ENCODE measurements at regions not wholly inside any gene's neighbourhood (a gene's known extent, or its start where the extent isn't known, plus 50 kb on each side); places are given as distances from the start of the nearest gene placed in this dataset.

DNA sequence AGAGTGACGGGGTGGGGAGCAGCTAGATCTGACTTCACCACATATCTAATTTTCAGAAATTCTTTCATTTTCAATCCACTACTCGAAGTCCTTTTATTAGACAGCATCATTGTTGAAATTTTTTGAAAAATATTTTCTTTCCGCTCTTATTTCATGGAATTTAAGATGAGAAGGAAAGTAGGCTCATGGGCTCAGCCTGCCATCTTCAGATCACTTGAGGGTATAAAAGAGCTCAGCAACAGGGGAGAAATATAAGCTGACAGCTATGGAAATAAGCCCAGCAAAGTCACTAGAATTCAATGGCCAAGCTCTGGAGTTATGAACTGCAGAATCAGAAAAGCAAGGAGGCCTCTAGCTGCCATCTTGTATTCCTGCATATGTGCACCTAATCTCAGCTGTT is 389.1 kb downstream of the XPNPEP1 start:
- 100% methylated on average over 1 of the region's 3 CpGs for WGBS (ENCODE audit: insufficient coverage)
- H2AFZ ChIP-seq (ENCODE audit: insufficient read depth, low read depth, low read length, poor library complexity, severe bottlenecking): no peak overlapping the region
- no peaks in the 10 kb centered on the region for H4K20me1 ChIP-seq (ENCODE audit: control insufficient read depth, insufficient read depth, low read length, poor library complexity, severe bottlenecking)
- TF ChIP-seq, protein P1, sequence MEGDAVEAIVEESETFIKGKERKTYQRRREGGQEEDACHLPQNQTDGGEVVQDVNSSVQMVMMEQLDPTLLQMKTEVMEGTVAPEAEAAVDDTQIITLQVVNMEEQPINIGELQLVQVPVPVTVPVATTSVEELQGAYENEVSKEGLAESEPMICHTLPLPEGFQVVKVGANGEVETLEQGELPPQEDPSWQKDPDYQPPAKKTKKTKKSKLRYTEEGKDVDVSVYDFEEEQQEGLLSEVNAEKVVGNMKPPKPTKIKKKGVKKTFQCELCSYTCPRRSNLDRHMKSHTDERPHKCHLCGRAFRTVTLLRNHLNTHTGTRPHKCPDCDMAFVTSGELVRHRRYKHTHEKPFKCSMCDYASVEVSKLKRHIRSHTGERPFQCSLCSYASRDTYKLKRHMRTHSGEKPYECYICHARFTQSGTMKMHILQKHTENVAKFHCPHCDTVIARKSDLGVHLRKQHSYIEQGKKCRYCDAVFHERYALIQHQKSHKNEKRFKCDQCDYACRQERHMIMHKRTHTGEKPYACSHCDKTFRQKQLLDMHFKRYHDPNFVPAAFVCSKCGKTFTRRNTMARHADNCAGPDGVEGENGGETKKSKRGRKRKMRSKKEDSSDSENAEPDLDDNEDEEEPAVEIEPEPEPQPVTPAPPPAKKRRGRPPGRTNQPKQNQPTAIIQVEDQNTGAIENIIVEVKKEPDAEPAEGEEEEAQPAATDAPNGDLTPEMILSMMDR (IDR thresholded peaks at IDR 0.05): no peak
- no peak for TF ChIP-seq EZH2 (IDR thresholded peaks at IDR 0.05; ENCODE audit: borderline replicate concordance, insufficient read depth, low read depth, low read length, poor library complexity, severe bottlenecking)
- no peak overlapping the region for H3K27ac Mint-ChIP-seq
- H3K9ac ChIP-seq (ENCODE audit: low read length): no peak overlapping the region
- H3K27ac ChIP-seq (ENCODE audit: low read length in 2 of 2): no peak overlapping the region
- ChIA-PET POLR2A (no interaction called here), CTCF (no interaction called here)
- no peaks in the 10 kb centered on the region for H3K79me2 ChIP-seq (ENCODE audit: control insufficient read depth, insufficient read depth, low read length)
- intact Hi-C loops (cut with micrococcal nuclease): no loop called here
- H3K4me3 ChIP-seq (ENCODE audit: control extremely low read depth in 1 of 5, extremely low read depth in 1 of 5, insufficient read depth in 1 of 5, low read depth in 2 of 5, low read length in 4 of 5): no peak overlapping the region
- ATAC-seq (ENCODE audit: low read depth): no peak
- H3K36me3 ChIP-seq (replicated peaks in 1 of 2; ENCODE audit: control extremely low read depth in 1 of 2, control insufficient read depth in 1 of 2, extremely low read depth in 1 of 2, insufficient read depth in 2 of 2, low read length in 1 of 2): no peaks in the 10 kb centered on the region
- H3K4me2 ChIP-seq (replicated peaks; ENCODE audit: low read depth, low read length, poor library complexity, severe bottlenecking): no peak overlapping the region
- no peaks in the 10 kb centered on the region for H3K4me1 ChIP-seq (ENCODE audit: control insufficient read depth in 2 of 2, insufficient read depth in 2 of 2, low read length in 2 of 2)
- H3K9me3 ChIP-seq (ENCODE audit: control extremely low read depth in 1 of 3, control insufficient read depth in 2 of 3, insufficient read depth in 1 of 3, low read length in 2 of 3): peaks cover 0 to 13% (median under 1%) of the 10 kb centered on the region in 3 donors
- no peak for DNase-seq
- no peaks in the 10 kb centered on the region for H3K27me3 Mint-ChIP-seq
- H3K4me3 Mint-ChIP-seq: no peak overlapping the region
- no peaks in the 10 kb centered on the region for H3K9me3 Mint-ChIP-seq (ENCODE audit: insufficient read depth)
- H3K27me3 ChIP-seq (replicated peaks in 1 of 4; ENCODE audit: control extremely low read depth in 1 of 4, control insufficient read depth in 3 of 4, insufficient read depth in 4 of 4, low read length in 3 of 4): no peaks in the 10 kb centered on the region
- H3K4me1 Mint-ChIP-seq: no peaks in the 10 kb centered on the region

DNA sequence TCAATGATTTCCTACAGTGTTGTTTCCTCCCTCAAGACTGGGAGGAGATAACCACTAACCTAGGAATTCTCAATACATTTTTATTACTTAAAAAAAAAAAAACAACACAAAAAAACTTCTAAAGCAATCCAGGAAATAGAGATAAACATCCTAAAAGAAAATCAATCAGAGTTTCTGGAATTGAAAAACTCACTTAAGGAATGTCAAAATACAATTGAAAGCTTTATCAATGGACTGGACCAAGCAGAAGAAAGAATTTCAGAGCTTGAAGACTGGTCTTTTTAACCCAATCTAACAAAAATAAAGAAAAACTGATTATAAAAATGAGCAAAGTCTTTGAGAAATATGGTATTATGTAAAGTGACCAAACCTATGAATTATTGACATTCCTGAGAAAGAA is 394.1 kb downstream of the XPNPEP1 start:
- H2AFZ ChIP-seq (ENCODE audit: insufficient read depth, low read depth, low read length, poor library complexity, severe bottlenecking): no peak overlapping the region
- intact Hi-C loops (cut with micrococcal nuclease): no loop called here
- CTCF ChIA-PET: no interaction called here
- no peak overlapping the region for H3K9ac ChIP-seq (ENCODE audit: low read length)
- no peak overlapping the region for H3K4me3 ChIP-seq (ENCODE audit: control extremely low read depth in 1 of 5, extremely low read depth in 1 of 5, insufficient read depth in 1 of 5, low read depth in 2 of 5, low read length in 4 of 5)
- no peak for TF ChIP-seq EZH2 (IDR thresholded peaks at IDR 0.05; ENCODE audit: borderline replicate concordance, insufficient read depth, low read depth, low read length, poor library complexity, severe bottlenecking)
- TF ChIP-seq, protein P1 (IDR thresholded peaks at IDR 0.05): no peak
- peaks cover 0 to 25% (median 10%) of the 10 kb centered on the region in 3 donors for H3K9me3 ChIP-seq (ENCODE audit: control extremely low read depth in 1 of 3, control insufficient read depth in 2 of 3, insufficient read depth in 1 of 3, low read length in 2 of 3)
- H4K20me1 ChIP-seq (ENCODE audit: control insufficient read depth, insufficient read depth, low read length, poor library complexity, severe bottlenecking): no peaks in the 10 kb centered on the region
- ATAC-seq (ENCODE audit: low read depth) (no peak), DNase-seq (no peak)
- H3K4me2 ChIP-seq (replicated peaks; ENCODE audit: low read depth, low read length, poor library complexity, severe bottlenecking): no peak overlapping the region
- Mint-ChIP-seq H3K4me3 (no peak overlapping the region), H3K27ac (no peak overlapping the region), H3K9me3 (ENCODE audit: insufficient read depth) (no peaks in the 10 kb centered on the region), H3K4me1 (no peaks in the 10 kb centered on the region), H3K27me3 (no peaks in the 10 kb centered on the region)
- H3K79me2 ChIP-seq (ENCODE audit: control insufficient read depth, insufficient read depth, low read length): no peaks in the 10 kb centered on the region
- POLR2A ChIA-PET: no interaction called here
- no peaks in the 10 kb centered on the region for H3K4me1 ChIP-seq (ENCODE audit: control insufficient read depth in 2 of 2, insufficient read depth in 2 of 2, low read length in 2 of 2)
- H3K27ac ChIP-seq (ENCODE audit: low read length in 2 of 2): no peak overlapping the region
- no peaks in the 10 kb centered on the region for H3K27me3 ChIP-seq (replicated peaks in 1 of 4; ENCODE audit: control extremely low read depth in 1 of 4, control insufficient read depth in 3 of 4, insufficient read depth in 4 of 4, low read length in 3 of 4)
- no peaks in the 10 kb centered on the region for H3K36me3 ChIP-seq (replicated peaks in 1 of 2; ENCODE audit: control extremely low read depth in 1 of 2, control insufficient read depth in 1 of 2, extremely low read depth in 1 of 2, insufficient read depth in 2 of 2, low read length in 1 of 2)

Measured in B cell (primary cell).